WTC11 (cell line): ENCODE measurements at regions not wholly inside any gene's neighbourhood (a gene's known extent, or its start where the extent isn't known, plus 50 kb on each side); places are given as distances from the start of the nearest gene placed in this dataset.

ENCODE experiments used
- ATAC-seq: fragments of 200-7000 bp; cut with Tn5 transposase; 2 replicates; pipeline ENCODE4 v1.10.0; 2021; ENCODE audit warnings: mild to moderate bottlenecking, moderate library complexity
- CTCF ChIA-PET: fragments of 300-600 bp; sonication (Branson Sonifier 250); formaldehyde crosslinking; loops from one replicate; lab custom pipeline; 2021; ENCODE audit warnings: antibody characterized with exemption; lab: Charles Lee
- POLR2A ChIA-PET: fragments of 350-600 bp; sonication (Branson Sonifier 250); formaldehyde crosslinking; loops from one replicate; lab custom pipeline; 2021; ENCODE audit warnings: antibody characterized with exemption; lab: Charles Lee
- DNase-seq: peaks from one replicate; pipeline ENCODE4 v3.0.0; 2021; ENCODE audit warnings: low spot score
- H3K27ac Mint-ChIP-seq: 2 replicates; pipeline ENCODE4 v1.8.0; 2021; ENCODE audit warnings: mixed read lengths
- H3K27me3 Mint-ChIP-seq: 2 replicates; pipeline ENCODE4 v1.8.0; 2021; ENCODE audit warnings: low read depth, mild to moderate bottlenecking, moderate library complexity, mixed read lengths
- H3K36me3 Mint-ChIP-seq: 2 replicates; pipeline ENCODE4 v1.8.0; 2021; ENCODE audit warnings: mixed read lengths
- H3K4me1 Mint-ChIP-seq: 2 replicates; pipeline ENCODE4 v1.8.0; 2022; ENCODE audit warnings: mixed read lengths
- H3K4me3 Mint-ChIP-seq: 2 replicates; pipeline ENCODE4 v1.8.0; 2021; ENCODE audit warnings: mild to moderate bottlenecking, moderate library complexity, mixed read lengths
- H3K9me3 Mint-ChIP-seq: 2 replicates; pipeline ENCODE4 v1.8.0; 2021; ENCODE audit warnings: mixed read lengths
- AR ChIP-seq: fragments of 250-450 bp; sonication (Bioruptor Pico); IDR thresholded peaks from 2 replicates; pipeline ENCODE4 v1.9.0; 2021; ENCODE audit warnings: mild to moderate bottlenecking
- CBFB ChIP-seq: sonication (generic); formaldehyde crosslinking; IDR thresholded peaks from 2 replicates; pipeline ENCODE4 v1.8.1; 2022; ENCODE audit warnings: mild to moderate bottlenecking, low read depth, missing genetic modification reagents
- CTCF ChIP-seq: fragments of 200-600 bp; IDR thresholded peaks from 2 replicates; pipeline ENCODE4 v1.8.0; 2022; ENCODE audit warnings: antibody characterized with exemption
- E2F4 ChIP-seq: sonication (generic); formaldehyde crosslinking; IDR thresholded peaks from 2 replicates; pipeline ENCODE4 v1.8.1; 2022; ENCODE audit warnings: low read depth, mild to moderate bottlenecking, moderate library complexity, missing genetic modification reagents, borderline replicate concordance
- ELF4 ChIP-seq: sonication (generic); formaldehyde crosslinking; IDR thresholded peaks from 2 replicates; pipeline ENCODE4 v1.8.1; 2022; ENCODE audit warnings: low read depth, mild to moderate bottlenecking, moderate library complexity, missing genetic modification reagents
- FOXJ3 ChIP-seq: sonication (generic); formaldehyde crosslinking; IDR thresholded peaks from 2 replicates; pipeline ENCODE4 v1.9.0; 2021; ENCODE audit warnings: missing genetic modification reagents, mild to moderate bottlenecking, borderline replicate concordance
- GRHL2 ChIP-seq: fragments of 250-450 bp; sonication (Bioruptor Pico); IDR thresholded peaks from 2 replicates; pipeline ENCODE4 v1.8.0; 2022; ENCODE audit warnings: mild to moderate bottlenecking, moderate library complexity; ENCODE audit not compliant: insufficient replicate concordance, severe bottlenecking
- GTF2I ChIP-seq: fragments of 250-450 bp; sonication (Bioruptor Pico); conservative IDR thresholded peaks from 2 replicates; pipeline ENCODE4 v1.4.0; 2021; ENCODE audit warnings: mild to moderate bottlenecking
- HMGA2 ChIP-seq: fragments of 250-450 bp; sonication (Bioruptor Pico); IDR thresholded peaks from 2 replicates; pipeline ENCODE4 v1.4.0; 2021; ENCODE audit warnings: mild to moderate bottlenecking, moderate library complexity
- IRF1 ChIP-seq: sonication (generic); formaldehyde crosslinking; IDR thresholded peaks from 2 replicates; pipeline ENCODE4 v1.8.0; 2023; ENCODE audit warnings: missing genetic modification reagents
- KAT7 ChIP-seq: sonication (generic); formaldehyde crosslinking; IDR thresholded peaks from 2 replicates; pipeline ENCODE4 v1.8.1; 2023; ENCODE audit warnings: missing genetic modification reagents, mild to moderate bottlenecking, borderline replicate concordance
- NFATC4 ChIP-seq: fragments of 250-450 bp; sonication (Bioruptor Pico); IDR thresholded peaks from 2 replicates; pipeline ENCODE4 v1.9.0; 2021; ENCODE audit warnings: mild to moderate bottlenecking
- NFE2L1 ChIP-seq: sonication (generic); formaldehyde crosslinking; IDR thresholded peaks from 2 replicates; pipeline ENCODE4 v1.8.1; 2023; ENCODE audit warnings: missing genetic modification reagents
- NR2C2 ChIP-seq: sonication (generic); formaldehyde crosslinking; IDR thresholded peaks from 2 replicates; pipeline ENCODE4 v1.8.0; 2022; ENCODE audit warnings: mild to moderate bottlenecking, missing genetic modification reagents
- OVOL2 ChIP-seq: fragments of 250-450 bp; sonication (Bioruptor Pico); IDR thresholded peaks from 2 replicates; pipeline ENCODE4 v1.9.0; 2021; ENCODE audit warnings: mild to moderate bottlenecking, borderline replicate concordance
- PREB ChIP-seq: sonication (generic); formaldehyde crosslinking; IDR thresholded peaks from 2 replicates; pipeline ENCODE4 v1.8.1; 2022; ENCODE audit warnings: mild to moderate bottlenecking, missing genetic modification reagents, moderate library complexity, borderline replicate concordance
- RELA ChIP-seq: sonication (generic); formaldehyde crosslinking; IDR thresholded peaks from 2 replicates; pipeline ENCODE4 v1.8.1; 2022; ENCODE audit warnings: missing genetic modification reagents, mild to moderate bottlenecking, borderline replicate concordance
- RORB ChIP-seq: fragments of 250-450 bp; sonication (Bioruptor Pico); IDR thresholded peaks from 2 replicates; pipeline ENCODE4 v1.9.0; 2021; ENCODE audit warnings: mild to moderate bottlenecking
- TP53 ChIP-seq: sonication (generic); formaldehyde crosslinking; IDR thresholded peaks from 2 replicates; pipeline ENCODE4 v1.8.1; 2023; ENCODE audit warnings: mild to moderate bottlenecking, missing genetic modification reagents
- ZNF121 ChIP-seq: sonication (generic); formaldehyde crosslinking; IDR thresholded peaks from 2 replicates; pipeline ENCODE4 v1.8.0; 2023; ENCODE audit warnings: missing genetic modification reagents
- ZNF232 ChIP-seq: sonication (generic); formaldehyde crosslinking; IDR thresholded peaks from 2 replicates; pipeline ENCODE4 v1.8.0; 2022; ENCODE audit warnings: mild to moderate bottlenecking, missing genetic modification reagents
- ZNF263 ChIP-seq: sonication (generic); formaldehyde crosslinking; IDR thresholded peaks from 2 replicates; pipeline ENCODE4 v1.8.1; 2022; ENCODE audit warnings: low read depth, mild to moderate bottlenecking, moderate library complexity, missing genetic modification reagents
- ZNF423 ChIP-seq: fragments of 250-450 bp; sonication (Bioruptor Pico); IDR thresholded peaks from 2 replicates; pipeline ENCODE4 v2.1.2; 2022; ENCODE audit warnings: mild to moderate bottlenecking, moderate library complexity
- ZNF425 ChIP-seq: fragments of 250-450 bp; sonication (Bioruptor Pico); conservative IDR thresholded peaks from 2 replicates; pipeline ENCODE4 v1.9.0; 2021; ENCODE audit warnings: mild to moderate bottlenecking

- TF ChIP-seq AR (CRISPR knock-in tag) (no peak), NR2C2 (CRISPR knock-in tag) (no peak), TP53 (no peak), ZNF232 (CRISPR knock-in tag) (no peak), GTF2I (CRISPR knock-in tag) (no peak), KAT7 (CRISPR knock-in tag) (no peak)
These were observed 625.3 kb upstream of the PCDH7 start (continued) for GRCh38 chr4:30094887-30095286.

- H3K27me3 Mint-ChIP-seq, result no peaks in the 10 kb centered on the region
- no peak for TF ChIP-seq OVOL2 (CRISPR knock-in tag)
- TF ChIP-seq PREB (CRISPR knock-in tag), result no peak
- no peak for TF ChIP-seq ZNF121 (CRISPR knock-in tag)
- no peak for TF ChIP-seq NFE2L1 (CRISPR knock-in tag)
- TF ChIP-seq RORB, result no peak
- no peak for TF ChIP-seq E2F4
- TF ChIP-seq ZNF425 (CRISPR knock-in tag), result no peak
- TF ChIP-seq ZNF263 (CRISPR knock-in tag), result no peak
- no peak for TF ChIP-seq CBFB
- TF ChIP-seq FOXJ3 (CRISPR knock-in tag), result no peak
- TF ChIP-seq AR (CRISPR knock-in tag), result no peak
- TF ChIP-seq RELA (CRISPR knock-in tag), result no peak
- TF ChIP-seq NFATC4 (CRISPR knock-in tag), result no peak
- no peak for TF ChIP-seq GRHL2
- no peak for TF ChIP-seq ZNF232 (CRISPR knock-in tag)
- no peak for TF ChIP-seq HMGA2 (CRISPR knock-in tag)
- TF ChIP-seq IRF1 (CRISPR knock-in tag), result no peak
- no peak for TF ChIP-seq ELF4
- no peak for TF ChIP-seq ZNF423 (CRISPR knock-in tag)
- TF ChIP-seq CTCF, result no peak
- TF ChIP-seq, all 79 proteins: peak for 0
- H3K4me1 Mint-ChIP-seq, result peaks cover 29% of the 10 kb centered on the region
- no peak overlapping the region for H3K4me3 Mint-ChIP-seq
- ChIA-PET CTCF (no interaction called here), POLR2A (no interaction called here)
- peaks cover 49% of the 10 kb centered on the region for H3K9me3 Mint-ChIP-seq
- no peak overlapping the region; the same call in 1 of the 2 replicates for H3K27ac Mint-ChIP-seq
- no peak for DNase-seq
- ATAC-seq, result no peak
- H3K36me3 Mint-ChIP-seq, result peaks cover 48% of the 10 kb centered on the region
These were observed 616.7 kb upstream of the PCDH7 start for GRCh38 chr4:30103455-30103854.
